Mesenchymal stem cell (in vitro differentiated cells and primary cell): ENCODE measurements at regions not wholly inside any gene's neighbourhood (a gene's known extent, or its start where the extent isn't known, plus 50 kb on each side); places are given as distances from the start of the nearest gene placed in this dataset.

Experiments used
- DNase-seq: peaks from one replicate; pipeline ENCODE4 v3.0.0-alpha.2; 2013
- H2AFZ ChIP-seq: one replicate; pipeline ENCODE4 v1.6.1; 2013; ENCODE audit warnings: low read depth, mild to moderate bottlenecking, control low read depth, inconsistent platforms, low read length, moderate library complexity
- H2AK5ac ChIP-seq: 2 replicates; pipeline ENCODE4 v1.6.1; 2013; ENCODE audit warnings: low read length, moderate library complexity, mild to moderate bottlenecking, inconsistent platforms; ENCODE audit not compliant: severe bottlenecking
- H2BK120ac ChIP-seq: one replicate; pipeline ENCODE4 v1.6.1; 2013; ENCODE audit warnings: low read depth, mild to moderate bottlenecking, inconsistent platforms, low read length, moderate library complexity
- H2BK12ac ChIP-seq, 2 experiments: one replicate each; pipeline ENCODE4 v1.6.1; 2013; ENCODE audit warnings: inconsistent platforms in 2 of 2, low read length in 2 of 2, mild to moderate bottlenecking in 2 of 2, moderate library complexity in 2 of 2, control low read depth in 1 of 2
- H2BK15ac ChIP-seq: one replicate; pipeline ENCODE4 v1.6.1; 2013; ENCODE audit warnings: mild to moderate bottlenecking, low read depth, inconsistent platforms; ENCODE audit not compliant: poor library complexity, severe bottlenecking
- H2BK5ac ChIP-seq: 2 replicates; pipeline ENCODE4 v1.6.1; 2013; ENCODE audit warnings: low read depth, mild to moderate bottlenecking, low read length, control low read depth, inconsistent platforms; ENCODE audit not compliant: poor library complexity, severe bottlenecking
- H3K14ac ChIP-seq, 2 experiments: one replicate each; pipeline ENCODE4 v1.6.1; 2013; ENCODE audit warnings: inconsistent platforms in 2 of 2, low read length in 2 of 2, control low read depth in 1 of 2, mild to moderate bottlenecking in 1 of 2, moderate library complexity in 1 of 2
- H3K18ac ChIP-seq, 2 experiments: one replicate each; pipeline ENCODE4 v1.6.1; 2013; ENCODE audit warnings: inconsistent platforms in 2 of 2, low read length in 2 of 2, control low read depth in 1 of 2, low read depth in 1 of 2, mild to moderate bottlenecking in 1 of 2
- H3K23ac ChIP-seq, 2 experiments: one replicate each; pipeline ENCODE4 v1.6.1; 2013; ENCODE audit warnings: inconsistent platforms in 2 of 2, low read length in 2 of 2, mild to moderate bottlenecking in 2 of 2, moderate library complexity in 2 of 2, control low read depth in 1 of 2
- H3K27ac ChIP-seq: 2 replicates; pipeline ENCODE4 v1.5.1; 2013; ENCODE audit warnings: mild to moderate bottlenecking, moderate library complexity, low read length, control low read depth, inconsistent platforms; ENCODE audit not compliant: poor library complexity, severe bottlenecking
- H3K27me3 ChIP-seq, 2 experiments: 2 replicates each; pipeline versions ENCODE4 v1.6.1 to v1.7.0; 2013; ENCODE audit warnings: low read length in 2 of 2, mild to moderate bottlenecking in 2 of 2, moderate library complexity in 2 of 2, control low read depth in 1 of 2, inconsistent platforms in 1 of 2; ENCODE audit not compliant: control insufficient read depth in 1 of 2, insufficient read depth in 1 of 2
- H3K36me3 ChIP-seq, 2 experiments: 2 replicates each; pipeline versions ENCODE4 v1.6.1 to v1.7.0; 2013; ENCODE audit warnings: low read length in 2 of 2, control low read depth in 1 of 2, inconsistent platforms in 1 of 2, low read depth in 1 of 2, mild to moderate bottlenecking in 1 of 2; ENCODE audit not compliant: insufficient read depth in 2 of 2, control insufficient read depth in 1 of 2
- H3K4ac ChIP-seq, 2 experiments: one replicate each; pipeline ENCODE4 v1.6.1; 2013; ENCODE audit warnings: inconsistent platforms in 2 of 2, low read length in 2 of 2, mild to moderate bottlenecking in 2 of 2, moderate library complexity in 2 of 2, control low read depth in 1 of 2, low read depth in 1 of 2
- H3K4me1 ChIP-seq: 2 replicates; pipeline ENCODE4 v1.6.1; 2013; ENCODE audit warnings: low read depth, low read length, control low read depth; ENCODE audit not compliant: control insufficient read depth, insufficient read depth
- H3K4me2 ChIP-seq: 2 replicates; pipeline ENCODE4 v1.6.1; 2013; ENCODE audit warnings: low read length, mild to moderate bottlenecking, inconsistent platforms; ENCODE audit not compliant: poor library complexity, severe bottlenecking
- H3K4me3 ChIP-seq, 2 experiments: 2 replicates each; pipeline versions ENCODE4 v1.5.1 to v1.7.0; 2013; ENCODE audit warnings: low read length in 2 of 2, mild to moderate bottlenecking in 2 of 2, control low read depth in 1 of 2, low read depth in 1 of 2; ENCODE audit not compliant: insufficient read depth in 1 of 2
- H3K79me1 ChIP-seq: replicated peaks from 2 replicates; pipeline ENCODE4 v1.6.1; 2013; ENCODE audit warnings: mild to moderate bottlenecking, control low read depth, low read length, inconsistent platforms; ENCODE audit not compliant: poor library complexity, severe bottlenecking
- H3K9ac ChIP-seq: 2 replicates; pipeline ENCODE4 v1.7.0; 2013; ENCODE audit warnings: mild to moderate bottlenecking, low read length, moderate library complexity
- H3K9me3 ChIP-seq: 2 replicates; pipeline ENCODE4 v1.7.0; 2013; ENCODE audit warnings: mild to moderate bottlenecking, low read length; ENCODE audit not compliant: control insufficient read depth
- H4K8ac ChIP-seq: one replicate; pipeline ENCODE4 v1.6.1; 2013; ENCODE audit warnings: inconsistent platforms, mild to moderate bottlenecking, low read length, moderate library complexity
- H4K91ac ChIP-seq: one replicate; pipeline ENCODE4 v1.6.1; 2013; ENCODE audit warnings: mild to moderate bottlenecking, low read length, inconsistent platforms
- WGBS: methylation state at CpG from one replicate; pipeline ENCODE4 v1.1.7; 2013; ENCODE audit warnings: mixed read lengths; 5-methylcytosine and 5-hydroxymethylcytosine counted together

DNA sequence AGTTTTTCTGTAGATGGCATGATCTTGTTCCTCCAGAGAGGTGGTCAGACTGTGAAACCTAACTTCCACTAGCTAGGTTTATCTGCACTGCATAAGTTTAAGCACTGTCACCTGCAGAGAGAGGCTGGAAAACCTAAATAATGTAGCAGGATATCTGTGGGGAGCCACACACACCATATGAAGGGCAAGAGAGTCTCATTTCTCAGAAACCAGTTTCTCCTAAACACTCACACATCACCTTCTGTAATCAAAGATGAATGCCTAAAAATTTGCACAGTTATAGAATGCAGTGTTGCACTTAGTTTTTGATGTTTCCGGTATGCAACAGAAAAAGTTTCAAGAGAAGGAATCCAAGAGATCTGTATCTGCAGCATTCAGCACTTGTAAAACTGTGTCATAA is 654.6 kb downstream of the ADGRL2 start:
- no peak overlapping the region for H3K4me3 ChIP-seq
- H2AK5ac ChIP-seq, result no peak overlapping the region
- H3K14ac ChIP-seq, result no peak overlapping the region
- no peak overlapping the region for H2BK12ac ChIP-seq
- 73% methylated on average over 1 of the region's 1 CpG for WGBS
- no peaks in the 10 kb centered on the region for H3K79me1 ChIP-seq
- H2BK15ac ChIP-seq, result no peak overlapping the region
- no peak overlapping the region for H3K27ac ChIP-seq
- H3K4ac ChIP-seq, result no peak overlapping the region
- H2AFZ ChIP-seq, result no peak overlapping the region
- no peak overlapping the region for H3K4me2 ChIP-seq
- H4K8ac ChIP-seq, result no peak overlapping the region
- H2BK5ac ChIP-seq, result no peak overlapping the region
- no peaks in the 10 kb centered on the region for H3K27me3 ChIP-seq
- no peak overlapping the region for H3K9ac ChIP-seq
- no peak overlapping the region for H3K23ac ChIP-seq
- peaks cover 20% of the 10 kb centered on the region for H3K9me3 ChIP-seq
- H2BK120ac ChIP-seq, result no peak overlapping the region
- H4K91ac ChIP-seq, result no peak overlapping the region
- H3K18ac ChIP-seq, result no peak overlapping the region
- H3K36me3 ChIP-seq, result no peaks in the 10 kb centered on the region
- no peak for DNase-seq
- H3K4me1 ChIP-seq, result no peaks in the 10 kb centered on the region

DNA sequence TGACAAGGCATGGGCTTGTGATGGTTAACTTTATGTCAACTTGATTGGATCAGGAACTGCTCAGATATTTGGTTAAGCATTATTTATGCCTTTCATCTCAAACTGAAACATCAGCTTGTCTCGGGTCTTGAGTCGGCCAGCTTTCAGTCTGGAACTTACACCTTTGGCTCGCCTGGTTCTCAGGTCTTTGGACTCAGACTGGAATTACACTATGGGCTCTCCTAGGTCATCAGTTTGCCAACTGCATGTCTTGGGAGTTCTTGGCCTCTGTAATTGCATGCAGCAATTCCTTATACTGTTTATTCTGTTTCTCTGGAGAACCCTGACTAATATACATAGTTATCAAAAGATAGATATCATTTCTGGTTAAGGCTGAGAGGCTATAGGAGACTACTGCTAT is 653.7 kb downstream of the ADGRL2 start:
- no peak overlapping the region for H3K27ac ChIP-seq
- no peak overlapping the region for H2BK5ac ChIP-seq
- no peaks in the 10 kb centered on the region for H3K4me1 ChIP-seq
- no peak overlapping the region for H2BK15ac ChIP-seq
- no peaks in the 10 kb centered on the region for H3K79me1 ChIP-seq
- no peak overlapping the region for H2AFZ ChIP-seq
- no peak overlapping the region for H4K91ac ChIP-seq
- no peak for DNase-seq
- no peak overlapping the region for H3K4ac ChIP-seq
- H3K4me2 ChIP-seq, result no peak overlapping the region
- no peak overlapping the region for H3K23ac ChIP-seq
- H3K9ac ChIP-seq, result no peak overlapping the region
- 94% methylated on average over 3 of the region's 3 CpGs for WGBS
- H3K18ac ChIP-seq, result no peak overlapping the region
- no peak overlapping the region for H2BK120ac ChIP-seq
- no peak overlapping the region for H3K4me3 ChIP-seq
- no peaks in the 10 kb centered on the region for H3K27me3 ChIP-seq
- H2AK5ac ChIP-seq, result no peak overlapping the region
- no peak overlapping the region for H3K14ac ChIP-seq
- H2BK12ac ChIP-seq, result no peak overlapping the region
- H3K36me3 ChIP-seq, result no peaks in the 10 kb centered on the region
- H4K8ac ChIP-seq, result no peak overlapping the region
- H3K9me3 ChIP-seq, result peaks cover 20% of the 10 kb centered on the region

DNA sequence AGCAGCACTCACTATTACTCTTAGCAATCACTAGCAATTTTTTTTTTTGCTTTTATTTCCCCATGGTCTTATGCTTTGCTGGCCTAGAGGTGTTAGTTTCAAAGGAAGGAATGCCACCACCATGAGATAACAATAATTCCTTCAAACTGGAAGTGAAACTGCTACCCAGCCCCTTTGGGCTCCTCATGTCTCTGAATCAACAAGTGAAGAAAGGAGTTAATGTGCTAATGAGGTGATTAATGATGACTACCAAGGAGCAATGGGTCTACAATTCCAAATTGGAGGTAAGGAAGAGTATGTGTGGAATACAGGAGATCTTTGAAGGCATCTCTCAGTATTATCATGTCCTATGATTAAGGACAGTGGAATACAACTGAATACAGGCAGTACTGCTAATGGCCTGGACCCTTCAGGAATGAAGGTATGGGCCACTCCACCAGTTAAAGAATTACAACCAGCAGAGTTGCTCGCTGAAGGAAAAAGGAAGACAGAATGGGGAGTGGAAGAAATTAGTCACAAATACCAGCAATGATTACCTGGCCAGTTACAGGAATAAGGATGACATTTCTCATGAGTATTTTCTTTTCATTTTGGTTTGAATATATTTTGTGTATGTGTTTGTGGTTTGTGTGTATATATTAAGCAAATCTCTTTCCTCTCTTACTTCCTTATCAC is 652.9 kb downstream of the ADGRL2 start:
- H2BK12ac ChIP-seq, result no peak overlapping the region
- no peaks in the 10 kb centered on the region for H3K27me3 ChIP-seq
- no peak overlapping the region for H2BK15ac ChIP-seq
- no peak overlapping the region for H3K27ac ChIP-seq
- no peak overlapping the region for H3K4ac ChIP-seq
- no peak overlapping the region for H3K4me3 ChIP-seq
- H2BK120ac ChIP-seq, result no peak overlapping the region
- H3K9me3 ChIP-seq, result peaks cover 20% of the 10 kb centered on the region
- 100% methylated on average over 1 of the region's 1 CpG for WGBS
- H3K18ac ChIP-seq, result no peak overlapping the region
- H3K23ac ChIP-seq, result no peak overlapping the region
- no peaks in the 10 kb centered on the region for H3K4me1 ChIP-seq
- H3K79me1 ChIP-seq, result no peaks in the 10 kb centered on the region
- no peak overlapping the region for H4K91ac ChIP-seq
- no peak overlapping the region for H2AFZ ChIP-seq
- H2AK5ac ChIP-seq, result no peak overlapping the region
- H2BK5ac ChIP-seq, result no peak overlapping the region
- no peak overlapping the region for H3K4me2 ChIP-seq
- no peak for DNase-seq
- no peak overlapping the region for H3K9ac ChIP-seq
- H3K14ac ChIP-seq, result no peak overlapping the region
- H3K36me3 ChIP-seq, result no peaks in the 10 kb centered on the region
- no peak overlapping the region for H4K8ac ChIP-seq

DNA sequence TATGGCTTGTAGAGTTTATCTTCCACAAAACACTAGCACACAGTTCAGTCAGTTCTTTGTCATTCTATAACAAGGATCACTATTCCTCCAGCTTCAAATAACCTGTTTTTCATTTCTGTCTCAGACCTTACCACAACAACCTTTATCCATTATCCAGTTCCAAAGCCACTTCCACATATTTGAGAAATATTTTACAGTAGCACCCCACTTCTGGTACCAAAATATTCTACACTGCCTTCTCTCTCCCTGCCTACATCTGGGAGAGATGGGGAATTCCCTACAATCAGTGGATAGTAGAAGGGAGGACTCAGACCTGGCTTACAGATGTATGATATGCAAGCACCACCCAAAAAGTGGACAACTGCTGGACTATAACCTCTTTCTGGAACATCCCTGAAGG is 651.4 kb downstream of the ADGRL2 start:
- Histone ChIP-seq H3K9ac (no peak overlapping the region), H3K18ac (no peak overlapping the region), H2BK5ac (no peak overlapping the region), H3K14ac (no peak overlapping the region), H3K23ac (no peak overlapping the region), H3K27ac (no peak overlapping the region), H2AFZ (no peak overlapping the region), H3K4me2 (no peak overlapping the region), H4K91ac (no peak overlapping the region), H3K36me3 (no peaks in the 10 kb centered on the region), H2BK12ac (no peak overlapping the region), H3K4me1 (no peaks in the 10 kb centered on the region), H3K27me3 (no peaks in the 10 kb centered on the region), H2BK15ac (no peak overlapping the region), H2BK120ac (no peak overlapping the region), H2AK5ac (no peak overlapping the region), H4K8ac (no peak overlapping the region), H3K79me1 (no peaks in the 10 kb centered on the region), H3K9me3 (peaks cover 20% of the 10 kb centered on the region), H3K4ac (no peak overlapping the region), H3K4me3 (peak overlapping the region in 1 of 2 experiments; percentile 17)
- no peak for DNase-seq
